ENCODE measurements at regions not wholly inside any gene's neighbourhood (a gene's known extent, or its start where the extent isn't known, plus 50 kb on each side); places are given as distances from the start of the nearest gene placed in this dataset.

DNA sequence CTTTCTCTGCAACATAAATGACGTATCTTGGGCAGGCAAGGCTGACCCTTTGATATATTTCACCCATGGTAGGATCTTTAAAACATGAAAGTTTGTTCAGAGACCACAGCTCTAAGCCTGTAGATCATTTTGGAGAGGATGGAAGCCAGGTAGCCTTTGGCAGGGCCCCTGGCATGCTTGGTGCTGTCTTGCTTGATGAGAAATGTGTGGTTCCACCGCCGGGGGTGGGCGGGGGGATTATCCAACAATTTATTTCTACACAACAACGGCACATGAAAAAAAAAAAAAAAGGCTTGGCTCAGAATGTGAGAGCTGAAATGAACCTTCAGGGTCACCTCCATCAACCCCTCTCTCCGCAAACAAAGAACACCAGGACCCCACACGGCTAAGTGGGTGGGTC lies 112.9 kb upstream of the MBNL2 start:
- TF ChIP-seq, protein P1, sequence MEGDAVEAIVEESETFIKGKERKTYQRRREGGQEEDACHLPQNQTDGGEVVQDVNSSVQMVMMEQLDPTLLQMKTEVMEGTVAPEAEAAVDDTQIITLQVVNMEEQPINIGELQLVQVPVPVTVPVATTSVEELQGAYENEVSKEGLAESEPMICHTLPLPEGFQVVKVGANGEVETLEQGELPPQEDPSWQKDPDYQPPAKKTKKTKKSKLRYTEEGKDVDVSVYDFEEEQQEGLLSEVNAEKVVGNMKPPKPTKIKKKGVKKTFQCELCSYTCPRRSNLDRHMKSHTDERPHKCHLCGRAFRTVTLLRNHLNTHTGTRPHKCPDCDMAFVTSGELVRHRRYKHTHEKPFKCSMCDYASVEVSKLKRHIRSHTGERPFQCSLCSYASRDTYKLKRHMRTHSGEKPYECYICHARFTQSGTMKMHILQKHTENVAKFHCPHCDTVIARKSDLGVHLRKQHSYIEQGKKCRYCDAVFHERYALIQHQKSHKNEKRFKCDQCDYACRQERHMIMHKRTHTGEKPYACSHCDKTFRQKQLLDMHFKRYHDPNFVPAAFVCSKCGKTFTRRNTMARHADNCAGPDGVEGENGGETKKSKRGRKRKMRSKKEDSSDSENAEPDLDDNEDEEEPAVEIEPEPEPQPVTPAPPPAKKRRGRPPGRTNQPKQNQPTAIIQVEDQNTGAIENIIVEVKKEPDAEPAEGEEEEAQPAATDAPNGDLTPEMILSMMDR (conservative IDR thresholded peaks at IDR 0.05 in 1 of 2, IDR thresholded peaks at IDR 0.05 in 1 of 2; ENCODE audit: extremely low read depth in 1 of 2, insufficient read depth in 1 of 2, low read depth in 1 of 2, low read length in 2 of 2), result no peak
- no peak for TF ChIP-seq EZH2 (IDR thresholded peaks at IDR 0.05; ENCODE audit: borderline replicate concordance, low read length)

Data from mammary epithelial cell (primary cell).